Calu3 (cell line): ENCODE measurements at regions not wholly inside any gene's neighbourhood (a gene's known extent, or its start where the extent isn't known, plus 50 kb on each side); places are given as distances from the start of the nearest gene placed in this dataset.

ENCODE experiments used
- BruUV-seq: library from RNA; stranded (reverse); fragments of 400-500 nt; replicated peaks from 2 replicates; lab custom pipeline; 2021; lab: Mats Ljungman, UMichigan
- CTCF ChIA-PET: fragments of 300-600 bp; sonication (Branson Sonifier 250); formaldehyde crosslinking; loops from one replicate; lab custom pipeline; 2022; ENCODE audit warnings: antibody characterized with exemption; lab: Charles Lee
- DNase-seq: peaks from one replicate; pipeline ENCODE4 v3.0.0; 2022
- H3K27ac Mint-ChIP-seq: one replicate; pipeline ENCODE4 v1.8.0; 2022; ENCODE audit warnings: mixed read lengths; ENCODE audit not compliant: unreplicated experiment
- H3K27me3 Mint-ChIP-seq: one replicate; pipeline ENCODE4 v1.8.0; 2022; ENCODE audit warnings: mixed read lengths; ENCODE audit not compliant: unreplicated experiment
- H3K36me3 Mint-ChIP-seq: one replicate; pipeline ENCODE4 v1.8.0; 2022; ENCODE audit warnings: mild to moderate bottlenecking, moderate library complexity, mixed read lengths; ENCODE audit not compliant: insufficient read depth, unreplicated experiment
- H3K4me1 Mint-ChIP-seq: one replicate; pipeline ENCODE4 v1.8.0; 2022; ENCODE audit warnings: mild to moderate bottlenecking, low read depth, mixed read lengths; ENCODE audit not compliant: unreplicated experiment
- H3K4me3 Mint-ChIP-seq: one replicate; pipeline ENCODE4 v1.8.0; 2022; ENCODE audit warnings: mild to moderate bottlenecking, low read depth, moderate library complexity, mixed read lengths; ENCODE audit not compliant: unreplicated experiment
- H3K9me3 Mint-ChIP-seq: one replicate; pipeline ENCODE4 v1.8.0; 2022; ENCODE audit warnings: low read depth, mixed read lengths; ENCODE audit not compliant: unreplicated experiment
- intact Hi-C: fragments of 100-400 bp; cut with micrococcal nuclease; formaldehyde crosslinking; loops from one replicate; pipeline ENCODE4 v1.10.0; 2022; ENCODE audit not compliant: unreplicated experiment
- TF ChIP-seq, protein P1 (sequence below): fragments of 200-600 bp; IDR thresholded peaks from one replicate; pipeline ENCODE4 v1.8.0; 2022; ENCODE audit warnings: antibody characterized with exemption; ENCODE audit not compliant: unreplicated experiment

DNA sequence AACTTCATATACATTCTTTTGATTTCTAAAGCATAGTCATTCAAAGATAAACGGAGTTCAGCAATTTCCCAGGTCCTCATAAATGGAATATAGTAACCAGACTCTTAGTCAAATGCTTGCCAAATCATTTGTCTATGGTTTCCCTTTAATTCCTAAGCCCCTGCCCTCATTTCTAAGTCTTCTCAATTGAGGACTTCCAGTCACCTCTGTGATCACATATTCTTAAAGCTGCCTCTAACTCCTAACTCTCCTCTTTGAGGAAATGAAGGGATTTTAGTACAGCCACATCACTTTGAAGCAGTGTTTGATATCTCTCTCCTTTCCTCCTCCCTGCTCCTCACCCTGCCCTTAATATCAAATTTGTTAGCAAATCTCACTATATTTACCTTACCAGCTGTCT, 58.7 kb downstream of the PLEKHG1 start:
- intact Hi-C loops = loop anchor here (10.0 kb wide), 1 partner anchor 164 kb away; no protein-coding TSS in a partner anchor
- TF ChIP-seq, protein P1, sequence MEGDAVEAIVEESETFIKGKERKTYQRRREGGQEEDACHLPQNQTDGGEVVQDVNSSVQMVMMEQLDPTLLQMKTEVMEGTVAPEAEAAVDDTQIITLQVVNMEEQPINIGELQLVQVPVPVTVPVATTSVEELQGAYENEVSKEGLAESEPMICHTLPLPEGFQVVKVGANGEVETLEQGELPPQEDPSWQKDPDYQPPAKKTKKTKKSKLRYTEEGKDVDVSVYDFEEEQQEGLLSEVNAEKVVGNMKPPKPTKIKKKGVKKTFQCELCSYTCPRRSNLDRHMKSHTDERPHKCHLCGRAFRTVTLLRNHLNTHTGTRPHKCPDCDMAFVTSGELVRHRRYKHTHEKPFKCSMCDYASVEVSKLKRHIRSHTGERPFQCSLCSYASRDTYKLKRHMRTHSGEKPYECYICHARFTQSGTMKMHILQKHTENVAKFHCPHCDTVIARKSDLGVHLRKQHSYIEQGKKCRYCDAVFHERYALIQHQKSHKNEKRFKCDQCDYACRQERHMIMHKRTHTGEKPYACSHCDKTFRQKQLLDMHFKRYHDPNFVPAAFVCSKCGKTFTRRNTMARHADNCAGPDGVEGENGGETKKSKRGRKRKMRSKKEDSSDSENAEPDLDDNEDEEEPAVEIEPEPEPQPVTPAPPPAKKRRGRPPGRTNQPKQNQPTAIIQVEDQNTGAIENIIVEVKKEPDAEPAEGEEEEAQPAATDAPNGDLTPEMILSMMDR = no peak
- H3K27me3 Mint-ChIP-seq = no peaks in the 10 kb centered on the region
- H3K4me1 Mint-ChIP-seq = peaks cover 22% of the 10 kb centered on the region
- CTCF ChIA-PET = no interaction called here
- no peak overlapping the region for H3K4me3 Mint-ChIP-seq
- no peak overlapping the region for H3K27ac Mint-ChIP-seq
- DNase-seq = no peak
- no TSS peak for BruUV-seq
- H3K9me3 Mint-ChIP-seq = no peaks in the 10 kb centered on the region
- H3K36me3 Mint-ChIP-seq = no peaks in the 10 kb centered on the region

- no TSS peak for BruUV-seq
These were observed 59.5 kb downstream of the PLEKHG1 start for GRCh38 chr6:150659046-150659763.

DNA sequence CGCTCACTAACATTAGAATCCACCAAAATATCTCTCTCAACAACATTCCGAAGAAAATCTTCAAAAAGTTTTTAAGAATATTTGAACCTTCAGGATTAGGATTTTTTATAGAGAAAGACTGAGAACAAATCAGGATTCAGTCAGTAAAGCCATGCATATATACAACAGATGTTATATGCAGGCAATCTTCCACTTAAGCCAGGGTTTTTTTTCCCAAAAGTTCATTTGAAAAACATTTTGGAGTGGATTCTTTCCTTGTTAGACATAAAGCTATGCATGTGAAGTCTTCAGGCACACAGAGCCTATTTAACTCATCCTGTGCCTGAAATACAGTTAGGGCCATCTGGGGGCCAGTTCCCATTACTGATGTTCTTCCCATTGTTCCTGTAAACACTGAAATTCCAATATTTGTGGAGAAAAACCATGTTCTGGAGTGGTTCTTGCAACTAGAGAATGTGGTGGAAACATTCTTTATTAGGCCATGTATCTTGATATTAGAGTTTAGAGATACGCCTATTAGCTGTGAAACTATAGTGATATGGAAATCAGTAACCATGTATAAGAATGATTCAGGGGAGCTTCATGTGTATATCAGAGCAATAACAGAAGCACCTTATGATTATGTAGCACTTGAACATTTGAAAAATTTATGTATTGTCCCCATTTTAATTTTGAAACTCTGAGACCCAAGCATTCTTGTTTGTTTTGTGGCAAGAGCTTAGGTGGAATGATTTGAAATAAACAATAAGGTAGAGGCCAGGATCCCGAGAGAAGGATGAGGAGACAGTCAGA, 61.7 kb downstream of the PLEKHG1 start:
- Mint-ChIP-seq H3K4me3 (no peak overlapping the region), H3K27ac (no peak overlapping the region), H3K27me3 (no peaks in the 10 kb centered on the region), H3K9me3 (no peaks in the 10 kb centered on the region), H3K36me3 (no peaks in the 10 kb centered on the region), H3K4me1 (peaks cover 22% of the 10 kb centered on the region)
- TF ChIP-seq, protein P1 = no peak
- no TSS peak for BruUV-seq
- CTCF ChIA-PET = no interaction called here
- intact Hi-C loops = loop anchor here (10.0 kb wide), 1 partner anchor 153 kb away; no protein-coding TSS in a partner anchor
- DNase-seq = no peak

More at GRCh38 chr6:150659046-150659763, 59.5 kb downstream of the PLEKHG1 start:
- intact Hi-C loops = loop anchor here (10.0 kb wide), 1 partner anchor 164 kb away; no protein-coding TSS in a partner anchor
- TF ChIP-seq, protein P1 = no peak
- Mint-ChIP-seq H3K9me3 (no peaks in the 10 kb centered on the region), H3K36me3 (no peaks in the 10 kb centered on the region), H3K4me3 (no peak overlapping the region), H3K4me1 (peaks cover 22% of the 10 kb centered on the region), H3K27ac (no peak overlapping the region), H3K27me3 (no peaks in the 10 kb centered on the region)
- CTCF ChIA-PET = interaction anchor here (0.5 to 1.0 kb wide), 4 partner anchors 18 to 241 kb away, joined by 3 to 5 read pairs (median 3); no protein-coding TSS in a partner anchor
- DNase-seq = no peak

- DNase-seq = no peak
- CTCF ChIA-PET = no interaction called here
- TF ChIP-seq, protein P1 = no peak
- no peaks in the 10 kb centered on the region for H3K27me3 Mint-ChIP-seq
- peaks cover 22% of the 10 kb centered on the region for H3K4me1 Mint-ChIP-seq
- no TSS peak for BruUV-seq
- no peaks in the 10 kb centered on the region for H3K9me3 Mint-ChIP-seq
- no peaks in the 10 kb centered on the region for H3K36me3 Mint-ChIP-seq
- H3K4me3 Mint-ChIP-seq = no peak overlapping the region
- H3K27ac Mint-ChIP-seq = no peak overlapping the region
- intact Hi-C loops = loop anchor here (10.0 kb wide), 1 partner anchor 152 kb away; no protein-coding TSS in a partner anchor
These were observed 63.1 kb downstream of the PLEKHG1 start for GRCh38 chr6:150662814-150663213.
